GDM1 (cell line): ENCODE measurements at regions not wholly inside any gene's neighbourhood (a gene's known extent, or its start where the extent isn't known, plus 50 kb on each side); places are given as distances from the start of the nearest gene placed in this dataset.
"Not testable (repeated sequence)": the region's sequence is repeated elsewhere in the genome, so short reads cannot be mapped to it uniquely, and the experiment has no call there.

ENCODE experiments used
- DNase-seq: peaks from one replicate; lab custom pipeline; 2025; lab: John Stamatoyannopoulos, UW

DNA sequence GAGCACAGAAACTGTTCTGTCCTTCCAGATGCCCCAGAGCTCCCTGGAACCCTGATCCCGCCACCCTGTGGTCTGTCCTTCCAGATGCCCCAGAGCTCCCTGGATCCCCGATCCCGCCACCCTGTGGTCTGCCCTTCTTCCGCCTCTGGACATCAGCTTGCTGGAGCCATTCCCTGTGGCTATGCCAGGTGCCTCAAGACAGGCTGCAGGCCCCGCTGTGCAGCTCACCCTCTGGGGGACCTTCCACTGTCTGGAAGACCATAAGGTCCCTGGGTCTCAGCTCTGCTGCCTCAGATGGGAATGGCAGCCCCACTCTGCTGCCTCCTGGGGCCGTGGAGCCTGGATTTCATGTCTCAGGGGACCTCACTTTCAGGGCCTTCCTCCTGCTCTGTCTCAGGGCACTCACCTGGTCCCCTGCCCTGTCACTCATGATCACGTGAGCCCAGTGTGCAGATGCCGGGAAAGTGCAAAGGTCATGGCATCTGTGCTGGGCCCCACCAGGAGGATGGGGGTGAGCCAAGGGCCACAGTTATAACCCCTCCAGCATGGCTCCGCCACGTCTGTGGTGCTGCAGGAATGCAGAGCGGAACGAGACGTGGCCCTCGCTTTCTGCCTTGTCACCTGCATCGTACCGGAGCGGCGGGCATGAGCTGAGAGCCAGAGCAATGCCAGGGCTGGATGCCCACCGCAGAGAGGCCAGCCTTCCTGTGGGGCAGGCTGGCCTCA lies 1520.7 kb downstream of the BRD1 start:
- DNase-seq = no peak

DNA sequence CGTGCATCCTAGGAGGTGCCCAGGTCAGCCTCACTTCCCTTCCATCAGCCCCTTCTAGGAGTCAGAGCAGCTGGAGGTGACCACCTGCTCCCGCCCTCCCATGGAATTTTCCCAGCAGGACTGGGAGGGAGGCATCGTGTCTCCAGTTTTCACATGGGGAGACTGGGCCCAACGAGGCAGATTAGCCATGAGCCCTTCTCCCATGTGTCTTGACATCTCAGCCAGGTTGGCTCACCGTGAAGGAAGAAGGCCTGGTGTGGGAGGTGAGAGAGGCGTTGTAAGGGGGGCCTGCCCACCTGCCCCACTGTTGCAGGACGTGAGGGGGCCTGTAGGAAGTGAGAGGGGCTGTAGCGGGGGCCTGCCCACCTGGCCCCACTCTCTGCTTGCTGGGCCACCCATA lies 1521.4 kb downstream of the BRD1 start:
- no peak for DNase-seq

DNA sequence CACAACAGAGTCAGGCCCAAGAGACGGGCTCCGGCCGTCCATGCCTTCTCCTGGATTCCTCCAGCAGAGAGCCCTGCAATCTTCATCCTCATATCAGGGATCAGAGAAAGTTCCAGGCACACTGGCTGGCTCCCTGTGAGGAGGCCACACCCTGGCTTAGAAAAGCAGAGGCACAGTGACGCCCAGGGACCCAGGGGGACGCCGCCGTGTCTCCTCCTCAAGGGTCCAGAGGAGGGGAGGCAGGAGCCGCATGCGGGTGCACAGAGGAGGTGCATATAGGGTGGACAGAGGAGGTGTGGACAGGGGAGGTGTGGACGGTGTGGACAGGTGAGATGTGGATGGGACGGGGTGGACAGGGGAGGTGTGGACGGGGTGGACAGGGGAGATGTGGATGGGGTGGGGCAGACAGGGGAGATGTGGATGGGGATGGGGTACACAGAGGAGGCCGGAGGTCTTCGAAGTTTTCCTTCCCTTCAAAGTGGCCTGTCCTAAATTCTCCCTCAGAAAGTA lies 1521.9 kb downstream of the BRD1 start:
- DNase-seq = no peak

DNA sequence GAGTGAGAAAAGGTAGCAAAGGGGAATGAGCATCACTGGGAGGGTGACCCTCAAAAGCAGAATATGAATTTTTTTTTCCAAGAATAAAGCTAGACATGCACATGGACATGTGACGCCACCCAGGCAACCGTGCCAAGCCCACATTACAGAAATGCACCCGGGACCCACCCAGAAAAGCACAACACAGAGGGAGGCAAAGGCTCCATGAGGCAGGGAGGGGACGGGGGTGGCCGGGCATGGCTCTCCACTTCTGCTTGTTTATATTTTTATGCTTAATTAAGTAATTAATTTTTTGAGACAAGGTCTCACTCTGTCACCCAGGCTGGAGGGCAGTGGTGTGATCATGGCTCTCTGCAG lies 1524.3 kb downstream of the BRD1 start:
- DNase-seq = no peak

DNA sequence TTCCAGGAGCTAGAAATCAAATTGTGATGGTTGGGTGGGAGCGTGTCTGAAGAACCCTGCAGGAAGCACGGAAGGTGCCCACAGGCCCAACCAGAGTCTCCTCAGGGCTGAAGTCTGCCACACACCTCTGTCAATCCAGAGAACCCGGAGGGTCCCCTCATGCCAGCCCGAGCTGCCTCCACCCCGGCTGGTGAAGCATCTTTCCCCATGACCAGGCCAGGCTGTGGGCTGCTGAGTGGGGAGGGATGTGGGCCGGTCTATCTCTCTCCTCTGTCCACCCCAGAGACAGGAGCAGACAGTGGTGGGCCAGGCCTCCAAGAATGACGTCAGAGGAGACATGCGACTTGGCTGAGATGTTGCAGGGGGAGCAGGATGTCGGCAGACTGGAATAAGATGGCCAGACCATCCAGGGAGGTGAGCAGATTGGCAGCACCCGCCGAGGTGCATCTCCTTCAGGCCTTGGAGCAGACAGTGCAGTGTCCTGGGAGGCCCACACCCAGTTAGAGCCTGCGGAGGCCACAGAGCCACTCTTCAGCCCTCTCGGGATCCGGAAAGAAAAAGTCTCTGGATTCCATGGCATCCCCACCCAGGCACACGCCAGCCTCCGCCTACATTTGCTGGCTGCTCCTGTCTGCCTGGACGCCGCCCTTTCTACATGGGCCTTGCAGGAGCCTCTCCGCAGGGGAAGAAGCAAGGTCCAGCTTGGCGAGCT lies 1524.9 kb downstream of the BRD1 start:
- no peak for DNase-seq

DNA sequence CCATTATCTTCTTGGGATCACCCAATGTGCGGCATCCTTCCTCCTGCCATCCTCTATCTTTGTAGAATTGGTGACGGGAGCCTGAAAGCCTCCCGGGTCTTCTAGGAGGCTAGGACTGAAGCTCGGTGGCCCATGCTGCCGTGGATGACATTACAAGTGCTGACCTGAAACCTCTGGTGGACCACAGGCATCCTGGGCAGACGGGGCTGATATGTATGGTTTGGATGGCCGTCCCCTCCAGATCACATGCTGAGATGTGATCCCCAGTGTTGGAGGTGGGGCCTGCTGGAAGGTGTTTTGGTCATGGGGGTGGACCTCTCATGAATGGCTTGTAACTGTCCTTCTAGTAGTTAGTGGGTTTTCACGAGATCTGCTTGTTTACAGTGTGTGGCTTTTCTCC lies 1525.8 kb downstream of the BRD1 start:
- no peak for DNase-seq

DNA sequence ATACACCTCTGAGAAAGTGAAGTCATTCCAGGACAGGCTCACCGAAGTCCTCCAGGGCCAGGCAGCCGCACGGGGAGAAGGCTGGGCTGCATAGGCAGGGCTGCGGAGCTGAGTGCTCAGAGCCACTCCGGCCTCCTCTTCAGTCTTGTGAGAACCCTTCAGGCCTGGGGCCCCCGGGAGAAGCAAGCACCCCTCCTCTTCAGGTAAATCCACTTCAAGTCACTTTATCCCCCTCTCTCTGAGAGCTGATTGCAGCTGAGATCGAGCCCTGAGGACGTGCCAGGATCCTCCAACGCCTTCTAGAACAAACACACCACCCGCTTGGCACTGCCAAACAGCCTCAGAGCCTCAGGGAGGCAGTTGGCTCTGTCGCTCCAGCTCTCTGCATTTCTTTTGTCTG lies 1526.3 kb downstream of the BRD1 start:
- no peak for DNase-seq

DNA sequence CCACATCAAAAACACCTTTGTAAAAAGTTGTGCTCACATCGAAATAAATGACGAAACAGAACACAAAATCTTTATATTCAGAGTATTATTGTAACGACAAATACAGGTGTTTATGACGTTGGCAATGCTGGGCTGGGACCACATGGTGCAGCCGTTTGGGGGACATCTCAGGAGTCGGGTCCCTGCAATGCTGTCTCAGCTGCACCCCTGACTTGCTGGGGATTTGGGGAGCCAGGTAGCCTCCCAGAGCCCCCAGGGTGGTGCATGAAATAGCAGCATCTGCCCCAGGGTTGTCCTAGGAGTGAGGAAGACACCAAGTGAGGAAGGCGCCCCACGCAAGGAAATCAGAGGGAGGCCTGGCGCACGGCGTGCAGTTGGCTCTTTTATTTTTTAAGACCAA lies 1526.8 kb downstream of the BRD1 start:
- DNase-seq = no peak

DNA sequence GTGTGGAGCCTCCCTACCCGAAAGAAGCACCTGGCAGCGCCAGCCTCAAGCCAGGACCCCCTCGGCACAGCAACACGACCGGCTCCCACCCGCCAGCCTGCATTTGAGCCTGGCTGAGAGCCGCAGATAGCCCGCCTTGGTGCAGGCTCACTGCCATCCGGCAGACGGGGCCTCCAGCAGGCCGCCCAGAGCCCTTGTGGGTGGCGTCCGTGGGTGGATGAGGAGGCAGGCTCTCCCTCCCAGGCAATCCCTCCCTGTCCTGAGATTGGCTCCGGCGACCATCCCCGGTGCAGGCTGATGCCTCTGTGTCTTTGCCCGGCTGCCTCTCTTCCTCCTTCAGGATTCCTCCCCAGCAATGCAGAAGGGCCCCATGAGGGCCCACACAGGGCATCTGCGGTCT lies 1527.9 kb downstream of the BRD1 start:
- no peak for DNase-seq

DNA sequence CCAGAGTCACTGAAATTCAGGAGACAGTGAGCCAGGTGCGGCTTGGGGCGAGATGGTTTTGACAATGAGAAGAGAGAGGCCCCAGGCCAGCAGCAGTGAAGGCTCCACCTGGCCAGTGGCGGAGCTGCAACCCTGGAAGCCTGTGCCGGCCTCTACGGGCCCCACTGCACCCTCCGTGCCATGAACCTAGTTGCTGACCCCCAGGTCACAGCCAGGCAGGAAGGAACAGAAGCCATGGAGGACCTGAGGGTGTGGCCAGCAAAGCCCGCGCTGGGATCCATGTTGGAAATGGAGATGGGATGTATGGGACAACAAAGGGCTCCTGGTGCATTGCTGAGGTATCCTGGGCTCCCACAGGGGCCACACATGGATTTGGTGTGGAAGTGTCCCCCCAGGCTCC lies 1528.5 kb downstream of the BRD1 start:
- DNase-seq = no peak

DNA sequence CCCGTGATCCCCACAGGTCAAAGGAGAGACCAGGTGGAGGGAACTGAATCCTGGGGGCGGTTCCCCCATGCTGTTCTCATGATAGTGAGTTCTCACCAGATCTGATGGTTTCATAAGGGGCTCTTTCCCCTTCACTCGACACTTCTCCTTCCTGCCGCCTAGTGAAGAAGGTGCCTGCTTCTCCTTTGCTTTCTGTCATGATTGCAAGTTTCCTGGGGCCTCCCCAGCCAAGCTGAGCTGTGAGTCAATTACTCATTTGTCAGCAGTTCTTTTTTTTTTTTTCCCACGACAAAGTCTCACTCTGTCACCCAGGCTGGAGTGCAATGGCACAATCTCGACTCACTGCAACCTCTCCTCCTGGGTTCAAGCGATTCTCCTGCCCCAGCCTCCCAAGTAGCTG lies 1530.4 kb downstream of the BRD1 start:
- DNase-seq = no peak

DNA sequence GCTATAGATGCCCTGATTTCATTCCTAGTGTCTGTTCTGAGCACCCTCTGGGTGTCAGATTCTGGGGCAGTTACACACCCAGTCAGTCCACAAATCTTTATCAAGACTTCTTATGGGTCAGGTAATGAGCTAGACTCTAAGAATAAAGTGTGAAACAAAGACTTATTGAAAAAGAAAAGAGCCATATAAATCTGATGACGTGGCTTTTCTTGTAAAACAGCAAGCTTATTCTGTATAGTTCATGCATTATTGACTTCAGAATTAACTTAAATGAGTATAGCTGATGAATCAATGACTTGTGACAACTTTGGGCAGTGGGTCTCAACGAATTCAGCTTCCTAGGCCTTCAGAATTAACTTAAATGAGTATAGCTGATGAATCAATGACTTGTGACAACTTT lies 1527.5 kb downstream of the TBC1D22A start:
- not testable (repeated sequence) for DNase-seq

DNA sequence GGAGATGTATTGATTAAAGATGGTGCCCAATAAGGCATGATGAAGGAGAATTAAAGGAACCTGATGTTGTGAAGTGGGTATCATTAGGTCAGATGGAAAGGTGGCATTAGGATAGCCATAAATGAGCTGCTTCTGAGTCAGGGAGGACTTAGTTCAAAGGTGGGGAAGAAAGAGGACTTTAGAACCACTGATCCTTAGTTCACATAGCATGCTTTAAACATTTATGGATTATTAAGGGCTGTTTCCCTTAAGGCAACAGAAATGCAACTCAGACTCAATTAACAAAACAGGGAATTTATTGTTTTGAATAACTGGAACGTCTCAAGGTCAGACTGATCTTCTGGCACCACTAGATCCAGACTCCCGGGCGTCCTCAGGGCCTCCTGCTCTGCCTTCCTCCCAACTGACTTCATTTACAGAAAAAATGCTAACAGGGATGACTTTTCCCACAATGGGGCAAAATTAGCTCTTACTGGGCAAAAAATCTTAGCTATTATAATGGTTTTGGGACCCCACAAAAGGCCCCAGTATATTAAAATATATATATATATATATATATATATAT lies 1526.0 kb downstream of the TBC1D22A start:
- no peak for DNase-seq

DNA sequence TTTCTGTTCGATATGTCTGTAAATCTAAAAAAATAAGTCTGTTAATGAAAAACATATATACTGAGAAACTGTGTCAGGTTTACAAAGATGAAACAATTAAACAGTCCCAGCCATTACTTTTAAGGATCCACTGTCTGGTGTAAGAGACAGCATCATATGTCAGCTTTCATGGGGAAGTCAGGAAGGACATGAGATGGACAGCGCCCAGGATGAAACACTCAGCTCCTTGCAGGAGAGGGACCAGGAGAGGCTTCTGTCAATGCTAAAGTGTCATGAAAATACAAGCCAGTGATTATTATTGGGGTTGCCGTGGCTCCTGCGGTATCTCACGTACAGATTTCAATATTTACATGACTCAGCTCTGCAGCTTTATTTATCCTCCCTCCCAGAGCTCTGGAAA lies 1524.6 kb downstream of the TBC1D22A start:
- DNase-seq = no peak

DNA sequence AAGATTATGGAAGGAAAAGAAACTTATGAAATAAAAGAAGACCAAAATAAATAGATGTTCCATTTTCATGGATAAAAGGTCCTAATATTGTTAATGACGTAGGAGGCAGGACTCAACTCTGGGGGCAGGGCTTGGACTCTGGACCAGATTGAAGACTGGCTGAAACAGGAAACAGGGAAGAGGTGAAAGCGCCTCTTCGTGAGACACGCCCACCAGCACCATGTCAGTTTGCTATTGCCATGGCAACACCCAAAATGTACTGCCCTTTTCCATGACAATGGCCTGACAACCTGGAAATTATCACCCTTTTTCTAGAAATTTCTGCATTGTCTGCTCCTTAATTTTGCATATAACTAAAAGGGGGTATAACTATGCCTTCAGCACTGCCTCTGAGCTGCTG lies 1522.2 kb downstream of the TBC1D22A start:
- no peak for DNase-seq

DNA sequence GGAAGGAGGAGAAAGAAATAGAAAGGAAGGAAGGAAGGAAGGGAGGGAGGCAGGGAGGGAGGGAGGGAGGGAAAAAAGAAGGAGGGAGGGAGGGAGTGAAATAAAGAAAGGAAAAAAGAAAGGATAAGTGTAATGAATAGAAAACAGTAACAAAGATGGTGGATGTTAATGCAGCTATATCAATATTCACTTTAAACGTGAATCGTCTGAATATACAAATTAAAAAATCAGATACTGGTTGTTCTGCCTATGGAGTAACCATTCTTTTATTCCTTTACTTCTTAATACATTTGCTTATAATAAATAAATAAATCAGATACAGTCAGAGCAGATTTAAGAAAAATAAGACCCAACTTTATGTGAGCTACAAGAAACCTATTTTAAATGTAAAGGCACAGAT lies 1520.4 kb downstream of the TBC1D22A start:
- DNase-seq = no peak

DNA sequence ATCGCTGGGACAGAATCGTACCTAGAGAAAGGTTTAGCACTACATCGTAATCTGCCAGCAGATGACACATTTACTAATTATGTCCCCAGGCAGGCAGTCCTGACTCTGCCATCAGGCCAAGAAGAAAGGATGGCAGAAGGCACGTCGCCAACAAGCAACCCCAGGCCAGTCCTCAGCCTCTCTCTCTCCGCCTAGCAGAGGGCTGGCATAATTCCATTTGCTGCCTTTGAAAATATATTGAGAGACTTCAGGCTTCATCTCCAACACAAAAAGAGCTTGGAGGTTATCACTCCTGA lies 1517.0 kb downstream of the TBC1D22A start:
- DNase-seq = no peak

DNA sequence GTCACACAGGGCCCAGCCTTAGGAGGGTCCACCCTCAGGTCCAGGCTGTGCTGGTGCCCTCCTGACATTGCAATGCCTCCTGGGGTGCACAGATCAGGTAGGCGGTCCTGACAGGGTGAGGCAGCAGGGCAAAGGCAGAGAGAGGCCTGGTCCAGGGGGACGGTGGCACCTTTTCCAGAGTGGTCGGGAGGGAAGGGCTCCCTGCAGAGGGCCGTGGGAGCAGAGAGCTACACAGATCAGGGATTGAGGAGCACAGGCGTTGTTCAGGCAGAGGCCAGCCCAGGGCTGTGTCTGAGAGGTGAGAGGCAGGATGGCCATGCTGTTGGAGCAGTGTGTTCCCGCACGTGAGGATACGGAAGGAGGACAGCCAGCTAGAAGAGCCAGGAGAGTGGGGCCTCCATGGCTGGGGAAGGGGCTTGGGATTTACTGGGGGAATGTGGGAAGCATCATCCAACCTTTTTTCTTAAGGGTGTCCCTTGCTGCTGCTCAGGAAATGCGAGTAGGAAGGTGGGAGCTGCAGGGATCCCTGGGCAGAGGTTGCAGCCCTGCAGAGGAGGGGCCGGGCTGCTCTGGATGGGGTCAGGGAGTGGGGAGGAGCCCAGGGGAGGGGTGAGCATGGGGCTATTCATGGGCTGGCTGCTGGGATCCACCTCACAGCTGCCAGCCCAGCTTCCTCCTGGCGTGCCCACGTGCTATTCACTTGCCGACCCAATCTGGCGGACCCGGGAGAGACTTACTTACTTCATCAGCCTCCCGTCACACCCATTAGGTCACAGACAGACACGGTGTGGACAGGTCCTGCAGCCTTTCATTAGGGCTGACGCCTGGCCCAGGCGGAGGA lies 1516.4 kb downstream of the TBC1D22A start:
- DNase-seq = no peak

DNA sequence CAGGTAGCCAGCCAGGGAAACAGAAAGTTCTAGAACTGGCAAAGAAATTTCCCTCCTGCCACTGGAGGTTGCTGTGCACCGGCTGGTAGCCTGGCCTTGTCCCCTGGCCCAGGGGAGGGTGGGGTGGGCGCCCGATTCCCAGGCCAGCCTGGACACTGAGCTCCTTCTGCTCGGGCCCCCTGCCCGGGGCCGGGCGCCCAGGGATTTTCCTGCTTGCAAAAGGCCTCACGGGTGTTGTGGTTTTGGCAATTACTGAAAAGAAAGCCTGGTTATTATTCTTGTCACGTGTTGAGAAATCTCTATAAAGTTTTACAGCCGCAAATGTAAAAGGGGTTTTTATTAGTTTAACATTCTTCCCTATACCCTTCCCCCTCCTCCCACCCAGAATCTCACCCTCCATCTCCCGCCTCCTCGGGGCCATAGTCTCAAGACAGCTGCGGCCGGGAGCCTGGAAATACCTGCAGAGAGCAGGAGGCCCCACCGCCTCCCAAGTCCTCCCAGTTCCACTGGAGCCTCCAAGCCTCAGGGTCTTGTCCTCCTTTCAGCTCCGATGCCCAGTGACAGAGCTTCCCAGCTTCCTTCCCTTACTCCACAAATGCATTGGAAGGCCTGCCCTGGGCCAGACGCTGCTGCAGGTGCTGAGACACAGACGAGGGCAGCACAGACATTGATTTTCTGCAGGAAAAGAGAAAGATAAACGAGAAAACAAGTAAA lies 1515.6 kb downstream of the TBC1D22A start:
- no peak for DNase-seq

DNA sequence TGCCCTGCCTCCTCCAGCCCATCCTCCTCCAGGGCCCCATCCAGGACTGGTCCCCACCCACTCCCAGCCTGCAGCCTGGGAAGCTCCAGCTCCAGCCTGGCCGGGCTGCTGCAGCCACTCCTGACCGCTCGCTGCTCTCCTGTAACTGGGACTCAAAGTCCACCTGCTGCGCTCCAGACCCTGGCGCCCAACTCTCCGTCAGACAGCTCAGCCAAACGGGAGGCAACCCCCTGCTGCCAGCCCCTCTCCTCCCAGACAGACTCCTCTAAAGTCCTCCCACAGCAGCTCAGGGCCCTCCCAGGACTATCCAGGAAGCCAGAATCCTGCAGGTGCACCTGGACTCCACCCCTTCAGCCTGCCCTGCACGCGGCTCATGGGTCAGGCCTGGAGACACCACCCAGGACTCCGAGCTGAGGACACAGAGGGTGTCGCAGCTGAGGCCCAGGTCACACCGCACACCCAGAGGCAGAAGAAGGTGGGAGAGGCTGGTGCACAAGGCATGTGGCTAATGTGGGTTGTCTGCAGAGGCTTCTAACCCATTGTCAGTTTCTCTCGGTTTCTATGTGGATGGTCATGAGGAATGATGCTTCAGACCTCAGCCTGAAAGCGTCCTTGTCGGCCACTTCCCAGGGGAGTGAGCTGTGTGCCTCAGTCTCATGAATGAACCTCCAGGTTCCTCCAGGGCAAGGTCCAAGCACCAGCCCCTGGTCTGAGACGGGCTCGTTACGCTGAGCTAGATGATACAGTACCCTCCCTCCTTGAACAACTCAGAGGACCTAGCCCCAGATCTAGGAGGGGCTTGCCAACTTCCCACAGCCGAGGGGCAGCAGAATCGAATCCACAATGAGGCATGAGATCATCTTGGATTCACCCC lies 1514.8 kb downstream of the TBC1D22A start:
- no peak for DNase-seq

DNA sequence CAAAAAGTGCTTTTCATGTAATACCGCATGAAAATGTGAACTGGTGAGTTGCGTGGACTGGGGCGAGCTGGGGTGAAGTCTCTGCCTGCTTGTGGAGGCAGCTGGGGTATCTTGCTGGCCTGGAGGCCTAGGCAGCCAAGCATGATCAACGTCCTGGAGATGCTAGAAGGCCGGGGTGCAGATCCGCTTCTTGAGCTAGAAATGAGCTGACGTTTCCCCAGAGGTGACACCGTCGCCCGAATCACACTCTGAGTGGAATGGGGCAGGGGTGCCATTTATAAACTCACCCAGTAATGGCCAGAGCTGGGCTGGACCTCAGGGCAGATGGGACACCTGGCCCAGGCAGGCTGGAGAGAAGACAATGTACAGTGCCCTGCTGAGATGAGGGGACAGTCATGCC lies 1513.0 kb downstream of the TBC1D22A start:
- DNase-seq = no peak
